SK-N-MC (cell line): ENCODE measurements at regions not wholly inside any gene's neighbourhood (a gene's known extent, or its start where the extent isn't known, plus 50 kb on each side); places are given as distances from the start of the nearest gene placed in this dataset.

ENCODE experiments used
- EZH2 ChIP-seq: fragments of 200-600 bp; sonication (generic); IDR thresholded peaks from one replicate; pipeline ENCODE4 v1.6.1; 2017; ENCODE audit warnings: antibody characterized with exemption
- POLR2AphosphoS5 ChIP-seq: IDR thresholded peaks from 2 replicates; pipeline ENCODE4 v1.6.1; 2012; ENCODE audit warnings: mild to moderate bottlenecking, low read depth, low read length, borderline replicate concordance

DNA sequence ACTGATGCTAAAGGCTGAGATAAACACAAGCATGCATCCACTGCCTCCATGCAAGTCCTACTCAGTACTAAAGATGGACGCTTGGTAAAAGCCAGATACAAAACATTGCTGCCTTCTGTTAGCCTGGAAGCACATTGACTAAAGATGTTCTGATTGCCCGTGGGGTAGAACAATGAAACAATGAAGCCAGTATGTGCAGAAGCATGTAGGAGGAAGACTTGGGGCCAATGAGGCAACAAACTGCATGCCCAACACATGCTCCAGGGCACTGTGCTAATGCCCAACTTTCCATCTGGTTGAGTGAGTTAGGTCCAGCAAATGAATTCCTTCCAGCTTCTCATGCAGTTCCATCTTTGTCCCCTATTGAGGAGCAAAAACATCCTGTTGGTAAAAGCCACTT is 1245.5 kb downstream of the GATA3 start:
- TF ChIP-seq EZH2 = no peak
- TF ChIP-seq POLR2AphosphoS5 = no peak
